Posterior cingulate gyrus (tissue), 11 donors: ENCODE measurements at regions not wholly inside any gene's neighbourhood (a gene's known extent, or its start where the extent isn't known, plus 50 kb on each side); places are given as distances from the start of the nearest gene placed in this dataset.
"Not testable (repeated sequence)": the region's sequence is repeated elsewhere in the genome, so short reads cannot be mapped to it uniquely, and the experiment has no call there.

Experiments used
- DNase-seq, 10 donors: peaks; one replicate each; pipeline versions ENCODE4 v3.0.0 to v3.0.0-alpha.2; 2020 to 2021; ENCODE audit warnings: mixed read lengths in 3 of 10
- intact Hi-C: fragments of 100-400 bp; cut with DNase I; formaldehyde crosslinking; loops from one replicate; pipeline ENCODE4 v1.15.1; 2023

DNA sequence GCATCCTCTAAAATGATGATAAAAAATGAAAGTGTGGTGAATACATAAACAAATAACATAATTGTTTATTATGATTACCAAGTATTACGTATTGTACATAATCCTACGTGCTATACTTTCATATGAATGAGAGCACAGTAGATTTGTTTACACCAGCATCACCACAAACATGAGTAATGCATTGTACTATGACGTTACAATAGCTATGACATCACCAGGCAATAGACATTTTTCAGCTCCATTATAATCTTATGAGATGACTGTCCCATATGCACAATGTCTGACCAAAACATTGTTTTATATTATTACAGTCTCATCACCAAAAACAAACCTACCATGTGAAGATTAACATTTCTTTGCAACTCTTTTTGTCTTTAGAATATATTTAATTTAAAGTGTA lies 225.7 kb upstream of the TENT5A start:
- no peak for DNase-seq
- intact Hi-C loops = no loop called here

DNA sequence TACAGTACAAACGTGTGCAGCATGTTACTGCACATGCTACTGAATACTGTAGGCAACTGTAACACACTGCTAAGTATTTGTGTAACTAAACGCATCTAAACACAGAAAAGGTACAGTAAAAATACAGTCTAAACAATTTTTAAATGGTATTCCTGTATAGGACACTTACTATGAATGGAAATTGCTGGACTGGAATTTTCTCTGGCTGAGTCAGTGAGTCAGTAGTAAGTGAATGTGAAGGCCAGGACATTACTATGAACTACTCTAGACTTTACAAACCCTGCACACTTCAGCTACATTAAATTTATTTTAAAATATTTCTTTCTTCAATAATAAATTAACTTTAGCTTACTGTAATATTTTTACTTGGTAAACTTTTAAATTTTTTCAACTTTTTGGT lies 225.0 kb upstream of the TENT5A start:
- DNase-seq = no peak
- intact Hi-C loops = no loop called here

DNA sequence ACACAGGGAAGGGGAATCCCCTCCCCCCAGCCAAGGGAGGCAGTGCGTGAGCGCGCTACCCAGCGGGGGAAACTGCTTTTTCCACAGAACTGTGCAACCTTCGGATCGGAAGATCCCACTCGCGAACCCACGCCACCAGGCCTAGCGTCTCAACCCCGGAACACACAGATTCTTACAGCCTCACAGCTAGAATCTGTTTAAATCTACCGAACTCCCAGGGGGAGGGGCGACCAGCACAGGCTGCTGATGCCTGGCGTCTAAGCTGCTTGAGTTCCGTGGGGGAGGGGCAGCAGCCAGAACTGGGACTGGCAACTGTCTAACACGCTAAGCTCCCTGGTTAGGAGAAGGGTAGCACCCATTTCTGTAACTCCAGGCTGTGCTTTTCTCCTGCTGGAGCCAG lies 217.3 kb upstream of the TENT5A start:
- intact Hi-C loops = no loop called here
- DNase-seq = peak in 1 of 10 donors; percentile 50

DNA sequence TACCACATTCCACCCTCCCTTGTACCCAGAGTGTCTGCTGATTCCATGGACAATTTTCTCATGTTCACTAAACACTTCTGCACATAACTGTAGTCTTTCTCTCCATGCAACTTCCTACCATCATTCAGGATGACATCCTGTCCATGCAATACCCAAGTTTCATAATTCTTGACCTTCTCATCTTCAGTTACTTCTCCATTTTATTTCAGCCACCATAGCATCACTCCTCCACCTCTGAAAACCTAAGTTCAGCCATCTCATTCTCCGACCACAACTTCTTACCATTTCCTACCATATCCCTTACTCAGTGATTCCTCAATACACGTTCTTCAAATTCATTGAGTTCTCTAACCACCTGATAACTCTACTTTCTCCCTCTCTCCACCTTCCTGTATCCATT lies 216.5 kb upstream of the TENT5A start:
- intact Hi-C loops = no loop called here
- DNase-seq = no peak

DNA sequence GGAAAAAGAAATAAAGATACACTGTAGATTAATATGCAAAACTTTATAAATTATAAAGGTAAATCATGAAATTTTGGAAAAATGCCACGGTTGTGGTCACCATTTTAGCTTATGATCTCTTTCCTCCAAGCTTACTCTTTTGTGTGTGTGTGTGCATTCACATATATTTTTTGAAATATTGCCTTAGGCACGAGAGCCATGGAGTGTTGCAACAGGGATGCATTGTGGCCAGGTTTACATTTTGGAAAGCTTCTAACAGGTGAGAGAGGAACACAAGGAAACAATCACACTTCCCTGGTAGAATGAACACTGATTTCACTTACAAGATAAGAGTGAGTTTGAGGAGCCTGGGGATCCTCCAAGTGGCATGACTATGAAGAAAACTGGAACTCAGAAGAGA lies 214.5 kb upstream of the TENT5A start:
- DNase-seq = no peak
- intact Hi-C loops = no loop called here

DNA sequence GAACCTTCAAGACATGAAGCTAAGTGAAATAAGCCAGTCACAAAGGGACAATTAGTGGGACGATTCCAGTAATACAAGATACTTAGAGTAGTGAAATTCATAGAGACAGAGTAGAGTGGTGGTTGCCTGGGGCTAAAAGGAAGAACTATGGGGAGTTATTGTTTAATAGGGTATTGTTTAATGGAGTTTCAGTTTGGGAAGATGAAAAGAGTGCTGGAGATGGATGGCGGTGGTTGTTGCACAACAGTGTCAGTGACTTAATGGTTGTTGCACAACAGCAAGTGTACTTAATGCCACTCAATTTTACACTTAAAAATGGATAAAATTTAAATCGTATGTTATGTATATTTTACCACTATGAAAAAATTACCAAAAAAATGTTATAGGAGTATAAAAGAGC lies 209.7 kb upstream of the TENT5A start:
- intact Hi-C loops = no loop called here
- DNase-seq = no peak

DNA sequence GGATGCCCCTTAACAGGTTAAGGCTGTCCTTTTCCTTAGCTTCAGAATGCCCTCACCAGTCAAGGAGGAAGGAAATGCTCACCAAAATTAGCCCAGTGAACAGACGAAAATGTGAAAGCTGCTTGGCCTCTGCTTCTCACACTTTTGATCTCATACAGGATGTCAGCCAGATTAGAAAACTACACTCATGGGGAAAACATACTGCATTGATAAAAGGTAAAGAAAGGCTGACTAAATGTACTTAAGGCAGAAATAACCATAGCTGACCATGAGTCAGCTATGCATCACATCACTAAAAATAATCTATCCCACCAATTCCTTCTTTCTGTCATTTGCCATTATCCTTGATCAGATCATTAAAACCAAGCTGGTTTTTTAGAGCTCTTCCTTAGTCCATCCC lies 198.4 kb upstream of the TENT5A start:
- intact Hi-C loops = no loop called here
- no peak for DNase-seq

DNA sequence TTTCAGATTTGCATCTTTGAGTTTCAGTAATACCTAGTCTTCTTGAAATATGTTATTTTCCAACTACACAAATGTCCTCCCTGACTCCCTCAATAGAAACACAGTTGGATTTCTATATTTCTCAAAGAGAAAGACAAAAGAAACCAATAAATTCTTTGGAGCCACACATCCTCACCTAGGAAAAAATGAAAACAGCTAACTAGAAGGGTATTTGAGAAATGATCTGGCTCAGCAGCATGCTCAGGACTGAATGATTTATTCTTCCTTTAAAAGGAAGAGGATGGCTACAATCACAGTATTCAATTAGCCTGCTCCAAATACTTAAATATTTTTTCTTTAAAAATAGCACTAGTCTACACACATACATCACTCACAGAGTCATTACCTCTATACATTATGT lies 196.4 kb upstream of the TENT5A start:
- no peak for DNase-seq
- intact Hi-C loops = no loop called here

DNA sequence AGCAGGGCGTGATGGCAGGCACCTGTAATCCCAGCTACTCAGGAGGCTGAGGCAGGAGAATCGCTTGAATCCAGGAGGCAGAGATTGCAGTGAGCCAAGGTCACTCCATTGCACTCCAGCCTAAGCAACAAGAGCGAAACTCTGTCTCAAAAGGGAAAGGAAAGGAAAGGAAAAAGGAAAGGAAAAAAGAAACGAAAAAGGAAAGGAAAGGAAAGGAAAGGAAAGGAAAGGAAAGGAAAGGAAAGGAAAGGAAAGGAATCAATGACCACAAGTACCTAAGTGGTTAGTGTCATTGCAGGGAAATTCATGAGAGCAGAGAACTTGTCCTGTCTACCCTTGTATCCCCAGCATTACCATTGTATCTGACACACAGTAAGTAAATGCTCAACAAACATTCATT lies 195.7 kb upstream of the TENT5A start:
- DNase-seq, intact Hi-C loops: not testable (repeated sequence)

DNA sequence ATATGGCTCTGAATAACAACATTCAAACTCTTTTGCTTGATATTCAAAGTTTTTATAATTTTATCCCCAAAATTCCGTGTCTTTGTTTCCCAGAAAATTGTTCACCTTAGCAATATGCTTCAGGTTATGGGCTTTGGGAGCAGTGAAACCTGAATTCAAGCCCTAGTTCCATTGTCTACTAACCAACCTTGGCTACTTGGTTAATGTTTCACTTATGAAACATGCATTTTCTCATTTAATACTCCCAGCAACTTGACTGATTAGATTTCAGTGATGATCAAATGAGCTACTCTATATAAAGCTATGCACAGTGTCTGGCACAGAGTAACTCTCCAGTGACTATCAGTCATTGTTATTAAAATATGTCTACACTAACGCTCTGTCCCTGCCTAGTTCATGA lies 192.2 kb upstream of the TENT5A start:
- intact Hi-C loops = no loop called here
- no peak for DNase-seq

DNA sequence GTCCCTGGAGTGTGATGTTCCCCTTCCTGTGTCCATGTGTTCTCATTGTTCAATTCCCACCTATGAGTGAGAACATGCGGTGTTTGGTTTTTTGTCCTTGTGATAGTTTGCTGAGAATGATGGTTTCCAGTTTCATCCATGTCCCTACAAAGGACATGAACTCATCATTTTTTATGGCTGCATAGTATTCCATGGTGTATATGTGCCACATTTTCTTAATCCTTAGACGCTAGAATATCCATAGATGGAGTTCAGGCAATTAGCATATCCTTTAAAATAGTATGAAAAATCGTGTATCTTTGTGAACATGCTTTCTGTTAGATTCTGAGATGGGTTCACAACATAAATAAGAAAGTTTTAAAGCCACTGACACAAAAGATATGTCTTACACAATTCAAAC lies 190.4 kb upstream of the TENT5A start:
- intact Hi-C loops = not testable (repeated sequence)

DNA sequence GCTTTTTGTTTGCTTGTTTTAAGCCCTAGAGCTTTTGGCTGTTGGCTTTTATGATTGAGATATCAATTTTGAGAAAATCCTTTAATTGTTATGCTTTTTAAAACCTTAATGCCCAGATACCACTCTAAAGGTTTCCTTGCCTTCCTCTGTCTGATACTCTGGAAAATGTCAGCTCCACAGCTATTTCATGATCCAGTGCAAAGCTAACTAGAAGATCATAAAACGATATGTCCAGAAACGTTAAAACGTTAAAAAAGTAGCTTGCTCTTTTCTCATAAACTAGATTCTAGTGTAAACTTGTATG lies 189.5 kb upstream of the TENT5A start:
- intact Hi-C loops = no loop called here
- no peak for DNase-seq

More for the DNA sequence above, 190.4 kb upstream of the TENT5A start:
- DNase-seq = not testable (repeated sequence)

DNA sequence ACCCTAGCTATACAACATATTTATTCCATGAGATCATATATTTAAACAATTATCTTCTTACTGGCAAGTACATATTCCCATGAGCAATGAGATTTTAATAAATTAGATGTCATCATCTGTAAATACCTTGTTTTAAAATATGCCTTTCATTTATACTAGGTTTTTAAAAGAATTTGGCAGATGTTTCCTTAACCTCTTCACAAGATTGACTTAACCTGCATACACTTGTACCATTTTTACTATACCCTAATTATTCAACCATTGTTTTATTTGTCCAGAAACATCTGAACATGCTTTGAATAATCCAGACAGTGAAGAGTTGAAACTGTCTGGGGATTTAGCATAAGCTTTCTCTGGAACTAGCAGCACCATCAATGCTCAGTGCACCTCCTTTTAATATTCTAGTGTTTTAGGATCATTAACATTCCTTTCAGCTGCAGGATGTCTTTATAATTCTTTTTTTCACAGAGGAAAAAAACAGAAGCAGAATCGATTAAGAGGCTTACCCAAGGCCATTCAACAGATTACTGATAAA lies 188.0 kb upstream of the TENT5A start:
- DNase-seq = no peak
- intact Hi-C loops = no loop called here

DNA sequence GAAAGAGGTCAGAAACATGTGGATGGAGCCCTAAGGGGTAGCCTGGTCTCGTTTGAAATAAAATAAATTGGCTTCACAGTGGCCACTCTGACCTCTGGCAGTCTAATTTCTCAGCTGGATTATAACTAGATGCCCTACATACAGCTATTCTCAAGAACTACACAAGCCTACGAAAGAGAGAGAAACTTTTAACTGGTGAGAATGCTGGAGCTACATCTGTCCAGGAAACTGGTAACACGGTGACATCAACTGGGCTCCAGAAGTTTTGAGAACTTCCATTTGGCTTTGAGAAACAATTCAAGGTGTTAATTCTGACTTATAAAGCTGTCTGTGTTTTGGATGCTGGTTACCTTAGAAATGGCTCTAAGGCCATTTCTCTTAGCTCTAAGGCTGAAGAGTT lies 187.3 kb upstream of the TENT5A start:
- intact Hi-C loops = no loop called here
- no peak for DNase-seq

DNA sequence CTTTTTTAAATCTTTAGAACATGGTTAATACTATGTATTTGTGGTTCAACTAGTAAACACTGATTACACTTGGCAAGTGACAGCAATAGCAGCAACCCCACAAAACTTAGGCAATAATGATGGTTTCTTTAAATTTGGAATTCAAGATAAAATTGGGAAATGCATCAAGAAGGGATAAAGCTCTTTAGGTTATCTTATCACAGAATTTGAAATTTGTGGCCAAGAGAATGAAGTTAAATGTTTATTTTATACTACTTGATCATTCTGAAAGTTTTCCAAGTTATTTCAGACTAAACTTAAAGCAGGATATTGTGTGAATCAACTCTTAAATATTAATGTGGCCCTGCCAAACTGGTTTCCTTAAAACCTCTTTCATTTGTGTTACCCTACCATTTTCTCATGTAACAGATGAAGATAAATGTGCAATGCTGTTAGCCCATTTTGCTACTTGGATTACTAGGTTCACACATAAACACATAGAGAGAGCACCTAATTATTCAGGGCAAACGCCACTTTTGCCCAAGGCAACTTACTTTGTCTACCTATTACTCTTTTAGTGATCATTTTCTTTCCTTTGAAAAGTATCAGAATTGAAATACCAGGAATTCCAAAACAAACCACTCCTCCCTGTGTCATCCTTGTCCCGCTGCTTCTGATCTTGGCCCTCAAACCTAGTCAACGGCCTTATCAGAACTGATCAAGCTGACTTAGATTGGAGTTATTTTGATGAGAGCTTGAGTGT lies 186.7 kb upstream of the TENT5A start:
- intact Hi-C loops = no loop called here
- no peak for DNase-seq

DNA sequence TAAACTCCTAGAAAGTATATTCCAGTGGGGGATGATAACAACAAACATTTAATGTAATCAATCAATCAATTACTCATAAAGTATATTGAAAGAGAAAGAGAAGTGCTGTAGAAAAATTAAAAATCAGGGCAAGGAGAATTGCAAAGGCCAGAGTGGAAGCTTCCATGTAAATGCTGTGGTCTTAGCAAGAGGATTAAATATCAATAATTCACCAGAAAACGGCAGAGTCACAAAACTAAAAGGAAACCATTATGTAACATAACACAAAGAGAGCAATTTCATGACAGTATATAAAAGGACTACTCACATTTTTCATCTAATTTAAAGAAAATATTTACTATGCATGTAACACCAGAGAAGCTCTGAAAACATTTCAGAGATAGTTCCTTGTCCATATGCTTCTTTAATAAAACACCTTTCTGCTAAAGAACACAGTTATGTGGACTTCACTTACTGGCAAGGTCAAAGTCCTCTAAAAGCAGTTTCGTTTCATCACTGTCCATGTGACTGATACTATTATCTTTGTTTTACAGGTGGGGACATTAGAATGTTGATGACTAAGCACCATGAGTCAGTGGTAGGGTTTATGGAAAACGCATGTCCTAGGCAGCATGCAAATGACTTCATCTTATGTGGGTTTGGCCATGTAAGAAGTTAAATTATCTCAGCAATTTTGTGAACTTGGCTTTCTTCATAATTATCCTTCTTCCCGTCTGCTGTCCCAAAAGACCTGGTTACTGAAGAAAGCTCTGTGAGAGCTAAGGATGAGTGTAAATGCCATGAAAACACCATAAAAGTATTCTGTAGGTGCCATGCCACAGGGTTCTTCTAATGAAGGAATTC lies 185.8 kb upstream of the TENT5A start:
- intact Hi-C loops = no loop called here
- DNase-seq = no peak

DNA sequence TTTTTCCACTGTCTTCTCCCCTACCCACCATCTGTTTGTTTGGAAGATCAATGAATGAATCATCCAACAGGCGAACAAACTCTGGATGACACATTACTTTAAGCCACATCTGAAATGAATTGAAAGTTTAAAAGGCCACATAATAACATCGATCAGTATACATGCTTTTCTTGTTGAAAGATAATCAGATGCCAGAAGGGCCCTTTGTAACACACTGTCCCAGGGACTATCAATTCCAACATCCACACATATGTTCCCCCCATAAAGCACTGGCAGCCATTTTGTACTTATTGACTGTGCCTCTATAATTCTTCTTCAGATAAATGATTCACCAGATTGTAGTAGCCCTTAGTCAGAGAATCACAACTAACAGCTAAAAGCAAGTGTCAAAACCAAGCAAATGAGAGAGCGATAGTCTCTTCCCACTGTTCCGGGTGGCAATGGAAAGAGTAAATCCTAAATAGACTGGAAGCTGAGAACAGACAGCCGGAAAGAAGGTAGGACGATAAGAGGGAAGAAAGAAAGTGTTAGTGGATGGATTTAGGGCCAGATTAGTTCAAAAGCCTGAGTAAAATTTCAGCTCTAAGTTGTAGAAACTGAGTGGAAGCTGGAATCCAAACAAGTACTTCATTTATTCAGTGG lies 184.9 kb upstream of the TENT5A start:
- no peak for DNase-seq
- intact Hi-C loops = no loop called here

DNA sequence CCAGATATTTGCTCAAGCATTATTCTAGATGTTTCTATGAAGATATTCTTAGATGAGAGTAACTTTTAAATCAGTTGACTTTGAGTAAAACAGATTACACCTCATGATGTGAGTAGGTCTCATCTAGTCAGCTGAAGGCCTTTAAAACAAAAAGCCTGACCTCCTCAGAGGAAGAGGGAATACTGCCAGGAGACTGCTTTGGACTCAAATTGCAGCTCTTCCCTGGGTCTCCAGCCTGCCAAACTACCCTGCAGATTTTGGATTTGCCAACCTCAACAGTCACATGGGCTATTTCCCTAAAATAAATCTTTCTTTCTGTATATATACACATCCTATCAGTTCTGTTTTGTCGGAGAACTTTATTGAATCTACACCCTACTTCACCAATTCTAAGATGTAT lies 182.5 kb upstream of the TENT5A start:
- intact Hi-C loops = no loop called here
- DNase-seq = no peak

DNA sequence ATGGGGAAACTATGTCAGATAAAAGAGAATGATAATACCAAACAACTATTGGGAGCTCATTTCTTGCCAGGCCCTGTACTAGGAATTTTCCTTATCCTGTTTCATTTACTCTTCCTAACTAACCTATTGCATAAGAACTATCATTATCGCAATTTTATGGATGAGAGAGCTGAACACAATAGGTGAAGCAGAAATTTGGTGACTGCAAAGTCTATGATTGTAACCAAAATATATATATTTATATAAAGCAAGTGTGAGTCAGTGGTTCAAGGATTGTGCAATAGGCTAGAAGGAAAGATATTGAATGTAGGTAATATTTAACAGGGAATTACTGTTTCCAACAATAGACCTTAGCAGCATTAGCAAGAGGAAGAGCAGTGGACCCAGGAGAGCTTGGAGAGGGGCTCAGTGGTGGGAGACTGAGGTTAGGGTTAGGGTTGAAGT lies 181.1 kb upstream of the TENT5A start:
- no peak for DNase-seq
- intact Hi-C loops = no loop called here

DNA sequence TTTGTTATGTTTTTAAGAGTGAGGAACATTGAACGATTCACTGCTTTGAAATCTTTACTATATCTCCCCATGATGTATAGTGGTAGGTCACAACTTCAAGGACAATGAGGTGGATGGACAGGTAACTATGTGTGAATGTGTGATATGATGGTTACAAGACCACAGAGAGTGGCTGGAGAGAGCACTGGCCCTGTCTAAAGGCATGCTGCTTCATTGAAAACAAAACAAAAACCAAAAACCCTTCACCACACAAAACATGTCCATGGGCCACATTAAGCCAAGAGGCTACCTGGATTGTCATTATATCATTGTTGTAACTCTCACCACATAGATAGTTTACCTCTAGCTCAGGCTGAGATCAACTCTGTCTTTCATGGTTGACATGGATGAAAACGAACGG lies 180.6 kb upstream of the TENT5A start:
- intact Hi-C loops = no loop called here
- DNase-seq = no peak

DNA sequence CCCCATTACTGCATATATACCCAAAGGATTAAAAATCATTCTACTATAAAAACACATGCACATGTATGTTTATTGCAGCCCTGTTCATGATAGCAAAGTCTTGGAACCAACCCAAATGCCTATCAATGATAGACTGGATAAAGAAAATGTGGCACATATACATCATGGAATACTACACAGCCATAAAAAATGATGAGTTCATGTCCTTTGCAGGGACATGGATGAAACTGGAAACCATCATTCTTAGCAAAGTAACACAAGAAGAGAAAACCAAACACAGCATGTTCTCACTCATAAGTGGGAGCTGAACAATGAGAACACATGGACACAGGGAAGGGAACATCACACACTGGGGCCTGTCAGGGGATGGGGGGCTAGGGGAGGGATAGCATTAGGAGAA lies 180.0 kb upstream of the TENT5A start:
- intact Hi-C loops, DNase-seq: not testable (repeated sequence)

DNA sequence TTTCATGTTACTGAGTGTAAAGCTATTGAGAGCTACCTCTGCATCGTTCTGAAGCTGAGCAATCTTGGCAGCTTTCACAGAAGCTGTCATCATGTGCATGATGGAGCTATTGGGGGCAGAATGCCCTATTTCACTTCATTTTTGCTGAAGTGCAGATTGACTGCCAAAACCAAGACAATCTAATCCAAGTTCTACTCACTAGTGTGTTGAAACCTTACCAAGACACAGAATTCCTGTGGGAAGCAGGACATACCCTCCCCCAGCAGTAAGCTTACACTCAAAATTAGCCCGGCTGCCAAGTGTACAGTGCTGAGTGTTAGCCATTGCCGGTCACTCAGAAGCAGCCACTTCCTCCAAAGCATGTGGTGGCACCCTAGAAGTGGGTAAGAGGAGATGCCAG lies 177.3 kb upstream of the TENT5A start:
- intact Hi-C loops = no loop called here
- no peak for DNase-seq
